GM18868 (cell line): ENCODE measurements at regions not wholly inside any gene's neighbourhood (a gene's known extent, or its start where the extent isn't known, plus 50 kb on each side); places are given as distances from the start of the nearest gene placed in this dataset.
A peak's percentile ranks its signal among the peaks of the same experiment; 100 is the strongest.

Experiments used
- ATAC-seq: cut with Tn5 transposase; IDR thresholded peaks from one replicate; pipeline ENCODE4 v1.9.1; 2021; ENCODE audit warnings: mild to moderate bottlenecking, moderate library complexity; ENCODE audit not compliant: unreplicated experiment

- ATAC-seq, result no peak
Measured at GRCh38 chr6:137434640-137435039, 59.6 kb downstream of the OLIG3 start.

- peak; percentile 48 for ATAC-seq
Measured at GRCh38 chr6:137432054-137432611, 62.1 kb downstream of the OLIG3 start.

GRCh38 chr6:137430954-137431353 lies 63.2 kb downstream of the OLIG3 start:
- ATAC-seq, result peak; percentile 90

GRCh38 chr6:137427656-137428290 lies 66.4 kb downstream of the OLIG3 start:
- no peak for ATAC-seq

GRCh38 chr6:137426007-137426689 lies 68.0 kb downstream of the OLIG3 start:
- no peak for ATAC-seq

- ATAC-seq, result no peak
Measured at GRCh38 chr6:137424251-137424650, 69.9 kb downstream of the OLIG3 start.

- ATAC-seq, result no peak
Measured at GRCh38 chr6:137423451-137424168, 70.6 kb downstream of the OLIG3 start.

- no peak for ATAC-seq
Measured at GRCh38 chr6:137417396-137417795, 76.8 kb downstream of the OLIG3 start.

- ATAC-seq, result no peak
Measured at GRCh38 chr6:137416376-137417109, 77.7 kb downstream of the OLIG3 start.

GRCh38 chr6:137415834-137416190 lies 78.4 kb downstream of the OLIG3 start:
- ATAC-seq, result no peak

GRCh38 chr6:137415127-137415833 lies 78.9 kb downstream of the OLIG3 start:
- peak; percentile 70 for ATAC-seq

- no peak for ATAC-seq
Measured at GRCh38 chr6:137414599-137414998, 79.6 kb downstream of the OLIG3 start.

- no peak for ATAC-seq
Measured at GRCh38 chr6:137413482-137413881, 80.7 kb downstream of the OLIG3 start.

GRCh38 chr6:137412562-137412961 lies 81.6 kb downstream of the OLIG3 start:
- no peak for ATAC-seq

- ATAC-seq, result no peak
Measured at GRCh38 chr6:137409266-137409777, 84.9 kb downstream of the OLIG3 start.

GRCh38 chr6:137407816-137408215 lies 86.4 kb downstream of the OLIG3 start:
- ATAC-seq, result no peak

GRCh38 chr6:137405806-137406205 lies 88.4 kb downstream of the OLIG3 start:
- no peak for ATAC-seq

- no peak for ATAC-seq
Measured at GRCh38 chr6:137403855-137404254, 90.3 kb downstream of the OLIG3 start.

- no peak for ATAC-seq
Measured at GRCh38 chr6:137403443-137403842, 90.8 kb downstream of the OLIG3 start.

- no peak for ATAC-seq
Measured at GRCh38 chr6:137402143-137402680, 92.0 kb downstream of the OLIG3 start.
